Brain microvascular endothelial cell (primary cell): ENCODE measurements at regions not wholly inside any gene's neighbourhood (a gene's known extent, or its start where the extent isn't known, plus 50 kb on each side); places are given as distances from the start of the nearest gene placed in this dataset.
"Not testable (repeated sequence)": the region's sequence is repeated elsewhere in the genome, so short reads cannot be mapped to it uniquely, and the experiment has no call there.

Experiments used
- DNase-seq: peaks from one replicate; pipeline ENCODE4 v3.0.0-alpha.2; 2020
- H3K27ac ChIP-seq: fragments of 250-450 bp; sonication (Bioruptor Pico); 2 replicates; pipeline ENCODE4 v1.5.1; 2020; ENCODE audit warnings: mild to moderate bottlenecking, moderate library complexity
- H3K27me3 ChIP-seq: fragments of 250-450 bp; sonication (Bioruptor Pico); replicated peaks from 2 replicates; pipeline ENCODE4 v1.5.1; 2020; ENCODE audit warnings: mild to moderate bottlenecking
- H3K36me3 ChIP-seq: fragments of 250-450 bp; sonication (Bioruptor Pico); replicated peaks from 2 replicates; pipeline ENCODE4 v1.5.1; 2020; ENCODE audit warnings: mild to moderate bottlenecking
- H3K4me3 ChIP-seq: 2 replicates; pipeline ENCODE4 v1.5.1; 2011; ENCODE audit warnings: low read depth, mild to moderate bottlenecking, control low read depth, low read length, moderate library complexity
- in situ Hi-C: cut with HindIII; loops from 2 replicates; pipeline ENCODE4 v1.10.0; 2017; ENCODE audit warnings: low sequenced_read_pairs, low pct_ligation_motif_present
- TF ChIP-seq, protein P1 (sequence below): IDR thresholded peaks from 2 replicates; pipeline ENCODE4 v1.5.1; 2011; ENCODE audit warnings: low read depth, mild to moderate bottlenecking, moderate library complexity, low read length, control low read depth, inconsistent platforms; ENCODE audit errors: missing control alignments

GRCh38 chr1:104329278-104329677 is 579.6 kb downstream of the AMY1C start:
- Histone ChIP-seq H3K27me3 (no peaks in the 10 kb centered on the region), H3K36me3 (no peaks in the 10 kb centered on the region), H3K4me3 (no peak overlapping the region), H3K27ac (no peak overlapping the region)
- TF ChIP-seq, protein P1, sequence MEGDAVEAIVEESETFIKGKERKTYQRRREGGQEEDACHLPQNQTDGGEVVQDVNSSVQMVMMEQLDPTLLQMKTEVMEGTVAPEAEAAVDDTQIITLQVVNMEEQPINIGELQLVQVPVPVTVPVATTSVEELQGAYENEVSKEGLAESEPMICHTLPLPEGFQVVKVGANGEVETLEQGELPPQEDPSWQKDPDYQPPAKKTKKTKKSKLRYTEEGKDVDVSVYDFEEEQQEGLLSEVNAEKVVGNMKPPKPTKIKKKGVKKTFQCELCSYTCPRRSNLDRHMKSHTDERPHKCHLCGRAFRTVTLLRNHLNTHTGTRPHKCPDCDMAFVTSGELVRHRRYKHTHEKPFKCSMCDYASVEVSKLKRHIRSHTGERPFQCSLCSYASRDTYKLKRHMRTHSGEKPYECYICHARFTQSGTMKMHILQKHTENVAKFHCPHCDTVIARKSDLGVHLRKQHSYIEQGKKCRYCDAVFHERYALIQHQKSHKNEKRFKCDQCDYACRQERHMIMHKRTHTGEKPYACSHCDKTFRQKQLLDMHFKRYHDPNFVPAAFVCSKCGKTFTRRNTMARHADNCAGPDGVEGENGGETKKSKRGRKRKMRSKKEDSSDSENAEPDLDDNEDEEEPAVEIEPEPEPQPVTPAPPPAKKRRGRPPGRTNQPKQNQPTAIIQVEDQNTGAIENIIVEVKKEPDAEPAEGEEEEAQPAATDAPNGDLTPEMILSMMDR: no peak
- no peak for DNase-seq
- in situ Hi-C loops: no loop called here

DNA sequence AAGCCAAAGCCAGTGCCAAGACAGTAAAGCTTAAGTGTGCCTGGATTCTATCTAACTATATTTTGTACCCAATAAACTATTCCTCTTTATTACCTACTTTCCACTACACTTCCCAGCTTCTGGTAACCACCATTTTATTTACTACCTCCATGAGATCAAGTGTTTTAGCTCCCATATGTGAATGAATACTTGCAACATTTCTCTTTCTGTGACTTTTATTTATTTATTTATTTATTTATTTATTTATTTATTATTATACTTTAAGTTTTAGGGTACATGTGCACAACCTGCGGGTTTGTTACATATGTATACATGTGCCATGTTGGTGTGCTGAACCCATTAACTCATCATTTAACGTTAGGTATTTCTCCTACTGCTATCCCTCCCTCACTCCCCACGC is 582.1 kb downstream of the AMY1C start:
- H3K27ac ChIP-seq: no peak overlapping the region
- no peaks in the 10 kb centered on the region for H3K36me3 ChIP-seq
- H3K4me3 ChIP-seq: no peak overlapping the region
- TF ChIP-seq, protein P1: no peak
- no peaks in the 10 kb centered on the region for H3K27me3 ChIP-seq
- DNase-seq: no peak
- in situ Hi-C loops: no loop called here

- H3K36me3 ChIP-seq, H3K4me3 ChIP-seq, in situ Hi-C loops, H3K27me3 ChIP-seq, DNase-seq, H3K27ac ChIP-seq: not testable (repeated sequence)
Measured at GRCh38 chr1:104337927-104338326, 588.2 kb downstream of the AMY1C start.

- Histone ChIP-seq H3K4me3 (no peak overlapping the region), H3K36me3 (no peaks in the 10 kb centered on the region), H3K27me3 (no peaks in the 10 kb centered on the region), H3K27ac (no peak overlapping the region)
- in situ Hi-C loops: no loop called here
- no peak for DNase-seq
- TF ChIP-seq, protein P1: no peak
Measured at GRCh38 chr1:104341944-104342343, 592.2 kb downstream of the AMY1C start.

DNA sequence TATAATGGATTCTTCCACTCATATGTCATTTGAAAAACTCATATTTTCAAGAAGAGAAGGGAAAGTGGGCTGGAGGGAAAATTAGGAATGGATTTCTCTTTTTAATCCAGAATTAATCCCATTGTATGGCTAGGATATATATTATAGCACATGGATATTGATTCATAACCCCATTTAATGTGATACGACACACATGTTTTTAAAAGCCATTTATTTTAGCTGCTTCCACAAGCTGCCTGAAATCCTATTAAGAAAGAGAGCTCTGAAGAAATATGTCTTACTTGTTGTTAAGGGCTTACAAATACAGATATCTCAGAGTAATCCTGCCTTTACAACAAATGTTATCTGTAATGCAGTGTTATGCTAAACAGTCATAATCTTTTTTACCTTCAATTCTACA is 598.6 kb downstream of the AMY1C start:
- Histone ChIP-seq H3K27me3 (no peaks in the 10 kb centered on the region), H3K4me3 (no peak overlapping the region), H3K27ac (no peak overlapping the region), H3K36me3 (no peaks in the 10 kb centered on the region)
- no peak for DNase-seq
- in situ Hi-C loops: no loop called here
- TF ChIP-seq, protein P1: no peak

GRCh38 chr1:104353580-104353979 is 603.9 kb downstream of the AMY1C start:
- TF ChIP-seq, protein P1: no peak
- H3K27me3 ChIP-seq: no peaks in the 10 kb centered on the region
- no peak for DNase-seq
- no peak overlapping the region for H3K4me3 ChIP-seq
- H3K27ac ChIP-seq: no peak overlapping the region
- in situ Hi-C loops: no loop called here
- H3K36me3 ChIP-seq: no peaks in the 10 kb centered on the region

DNA sequence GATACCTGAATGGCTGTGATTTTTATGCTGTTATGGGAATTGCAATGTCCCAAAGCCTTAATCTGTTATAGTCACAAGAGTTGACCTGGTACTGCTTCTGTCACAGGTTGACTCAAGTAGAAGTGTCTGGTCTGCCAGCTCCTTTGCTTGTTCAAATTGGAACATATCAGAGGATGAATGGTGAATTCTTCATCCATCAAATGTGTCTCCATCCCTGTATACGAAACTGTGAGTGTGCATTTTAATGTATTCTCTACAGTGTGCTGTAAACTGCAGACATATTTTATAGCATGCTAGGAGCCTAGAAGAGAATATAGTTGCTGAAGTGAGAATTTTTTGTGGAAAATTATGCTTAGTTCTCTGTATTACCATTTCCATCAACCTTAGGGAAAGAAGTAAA is 608.4 kb downstream of the AMY1C start:
- Histone ChIP-seq H3K27ac (no peak overlapping the region), H3K36me3 (no peaks in the 10 kb centered on the region), H3K4me3 (no peak overlapping the region), H3K27me3 (no peaks in the 10 kb centered on the region)
- DNase-seq: no peak
- TF ChIP-seq, protein P1: no peak
- in situ Hi-C loops: no loop called here
